RPMI8226 (cell line): ENCODE measurements at regions not wholly inside any gene's neighbourhood (a gene's known extent, or its start where the extent isn't known, plus 50 kb on each side); places are given as distances from the start of the nearest gene placed in this dataset.
A peak's percentile ranks its signal among the peaks of the same experiment; 100 is the strongest.
"Not testable (repeated sequence)": the region's sequence is repeated elsewhere in the genome, so short reads cannot be mapped to it uniquely, and the experiment has no call there.

ENCODE experiments used
- DNase-seq: peaks from one replicate; pipeline ENCODE4 v3.0.0-alpha.2; 2015

DNA sequence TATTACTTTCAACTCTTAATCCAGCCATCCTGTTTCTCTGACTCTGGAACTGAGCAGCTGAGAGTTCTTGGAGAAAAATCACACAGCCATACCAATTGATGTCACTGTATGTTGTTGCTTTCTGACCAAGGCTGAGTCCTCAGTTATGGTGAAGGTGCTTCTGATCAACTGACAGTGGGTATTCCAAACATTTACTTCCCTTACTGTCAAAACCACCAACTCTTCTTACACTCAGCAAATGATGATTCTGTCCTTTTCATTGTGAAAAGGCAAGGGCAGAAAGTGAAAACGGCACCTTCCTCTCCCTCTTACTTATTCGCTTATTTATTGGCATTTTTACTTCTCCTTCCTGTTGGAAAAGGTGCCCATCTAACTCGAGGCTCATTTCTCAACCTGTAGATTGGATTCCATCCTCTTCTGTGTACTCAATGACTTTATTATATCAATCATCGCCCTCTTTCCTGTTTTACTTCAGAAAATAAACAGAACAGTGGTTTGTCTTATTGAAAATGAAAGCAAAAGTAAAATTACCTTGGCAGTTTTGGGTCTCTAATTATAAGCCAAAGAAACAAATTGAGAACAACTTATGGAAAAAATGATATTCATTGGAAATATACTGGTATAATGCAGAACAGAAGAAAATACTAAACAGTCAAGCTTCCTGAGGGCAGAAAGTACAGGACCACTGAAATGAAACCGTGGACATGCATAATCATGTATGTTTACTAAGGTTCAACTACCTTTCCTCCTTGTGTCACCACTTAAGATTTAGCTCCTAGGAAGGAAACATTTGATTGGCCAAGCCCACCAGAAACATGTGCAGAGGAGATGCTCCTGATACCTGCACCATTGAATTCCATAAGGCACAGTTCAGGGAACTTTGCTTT lies 104.5 kb upstream of the CHD1 start:
- DNase-seq: peak; percentile 23

DNA sequence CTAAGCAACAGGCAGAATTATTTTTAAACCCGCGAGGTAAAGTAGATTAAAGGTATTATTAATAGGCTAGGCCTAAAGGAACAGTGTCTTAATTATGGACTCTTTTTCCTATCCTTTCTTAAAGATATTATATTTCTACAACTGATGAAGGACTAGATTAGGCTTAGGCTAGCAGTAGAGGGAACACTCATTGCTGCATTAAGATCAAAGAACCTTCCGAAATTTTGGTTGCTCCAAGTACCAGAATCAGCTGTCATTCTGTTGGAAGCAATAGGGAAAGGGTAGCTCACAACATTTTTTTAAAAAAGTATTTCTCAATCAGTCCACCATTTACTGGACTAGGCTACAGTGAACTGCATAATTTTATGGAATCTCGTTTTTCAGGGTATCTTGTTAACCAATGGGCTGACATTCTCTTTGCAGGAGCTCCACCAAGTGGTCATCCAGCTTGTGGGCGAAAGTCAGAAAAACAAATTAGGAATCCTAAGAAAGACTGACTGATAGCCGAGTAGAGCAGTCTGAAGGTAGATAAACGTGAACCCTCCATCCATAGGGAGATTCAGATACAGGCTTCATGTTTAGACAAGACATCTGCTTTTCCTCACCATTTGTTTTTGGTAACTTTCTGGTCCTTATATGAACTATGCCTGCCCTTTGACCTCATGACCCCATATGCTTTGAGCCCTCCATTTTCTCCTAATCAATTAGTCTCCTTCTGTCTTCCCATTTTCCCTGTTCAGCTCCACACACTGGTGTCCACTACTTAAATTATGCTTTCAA lies 103.6 kb upstream of the CHD1 start:
- peak; percentile 73 for DNase-seq

DNA sequence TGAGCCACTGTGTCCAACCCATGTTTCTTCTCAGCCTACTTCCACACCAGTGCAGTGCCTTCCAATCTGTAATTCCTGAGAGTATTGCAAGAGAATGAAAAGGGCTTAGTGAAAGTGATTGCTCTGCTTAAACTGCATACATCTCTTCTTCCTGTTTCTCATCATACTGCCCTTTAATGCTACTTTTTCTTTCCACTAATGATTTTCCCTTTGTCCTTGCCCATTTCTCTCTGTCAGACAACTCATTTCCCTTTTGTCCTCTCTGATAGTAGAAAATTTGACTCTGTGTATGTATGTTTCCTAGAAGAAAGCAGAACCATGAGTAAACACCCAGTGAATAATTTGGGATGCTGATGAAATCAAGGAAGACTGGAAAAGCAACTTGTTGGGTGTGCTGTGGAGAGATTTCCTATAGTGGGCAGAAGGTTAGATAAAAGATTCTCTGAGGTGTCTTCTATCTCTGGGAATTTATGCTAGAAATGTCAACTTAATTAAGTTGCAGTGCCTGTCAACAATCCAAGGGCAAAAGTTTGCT lies 102.2 kb upstream of the CHD1 start:
- no peak for DNase-seq

DNA sequence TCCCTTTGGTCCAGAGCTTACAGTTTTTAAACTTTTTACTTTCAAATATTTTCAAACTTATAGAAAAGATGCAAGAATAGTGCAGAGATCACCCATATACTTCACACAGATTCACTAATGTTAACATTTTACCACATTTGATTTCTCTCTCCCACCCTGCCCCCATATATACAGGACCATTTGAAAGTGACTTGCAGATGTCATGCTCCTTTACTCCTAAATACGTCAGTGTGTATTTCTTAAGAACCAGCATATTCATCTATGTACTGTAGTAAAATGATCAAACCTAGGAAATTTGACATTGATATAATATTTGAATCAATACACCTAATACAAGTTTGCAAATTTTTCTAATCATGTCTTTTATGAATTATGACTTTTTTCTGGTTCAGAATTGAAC lies 100.4 kb upstream of the CHD1 start:
- no peak for DNase-seq

DNA sequence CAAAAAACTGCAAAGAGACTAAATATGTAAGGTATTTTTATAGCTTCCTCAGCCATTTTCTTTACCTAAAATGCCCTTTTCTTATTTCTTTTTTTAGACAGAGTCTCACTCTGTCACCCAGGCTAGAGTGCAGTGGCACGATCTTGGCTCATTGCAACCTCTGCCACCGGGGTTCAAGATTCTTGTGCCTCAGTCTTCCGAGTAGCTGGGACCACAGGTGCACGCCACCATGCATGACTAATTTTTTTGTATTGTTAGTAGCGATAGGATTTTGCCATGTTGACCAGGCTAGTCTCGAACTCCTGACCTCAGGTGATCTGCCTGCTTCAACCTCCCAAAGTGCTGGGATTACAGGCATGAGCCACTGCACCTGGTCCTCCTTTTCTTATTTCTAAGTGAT lies 99.4 kb upstream of the CHD1 start:
- peak; percentile 31 for DNase-seq

DNA sequence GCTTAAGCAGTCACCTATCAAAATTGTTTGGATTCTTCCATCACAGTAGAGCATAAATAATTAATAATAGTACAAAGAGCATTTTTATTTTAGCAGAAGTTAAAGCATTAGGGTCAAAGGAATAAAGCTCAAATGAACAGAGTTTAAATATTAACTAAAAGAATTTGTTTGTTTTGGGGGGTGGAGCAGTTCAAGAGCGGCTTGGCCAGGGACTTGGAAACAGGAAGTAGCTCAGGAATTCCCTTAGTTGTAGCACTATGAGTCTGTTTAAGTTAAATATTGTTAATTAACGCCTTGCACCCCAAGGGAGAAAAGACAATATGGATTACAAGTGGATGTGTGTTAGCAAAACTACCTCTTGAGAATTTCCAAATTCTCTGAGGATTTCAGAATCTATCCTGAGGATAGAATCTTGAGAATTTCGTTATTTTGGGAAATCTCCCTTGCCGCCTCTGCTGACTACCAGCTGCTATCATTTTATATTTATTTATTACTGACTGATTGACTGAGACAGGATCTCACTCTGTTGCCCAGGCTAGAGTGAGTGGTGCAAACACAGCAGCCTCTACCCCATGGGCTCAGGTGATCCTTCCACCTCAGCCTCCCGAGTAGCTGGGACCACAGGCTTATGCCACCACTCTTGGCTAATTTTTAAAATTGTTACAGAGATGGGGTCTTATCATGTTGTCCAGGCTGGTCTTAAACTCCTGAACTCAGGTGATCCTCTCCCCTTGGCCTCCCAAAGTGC lies 96.7 kb upstream of the CHD1 start:
- no peak for DNase-seq

DNA sequence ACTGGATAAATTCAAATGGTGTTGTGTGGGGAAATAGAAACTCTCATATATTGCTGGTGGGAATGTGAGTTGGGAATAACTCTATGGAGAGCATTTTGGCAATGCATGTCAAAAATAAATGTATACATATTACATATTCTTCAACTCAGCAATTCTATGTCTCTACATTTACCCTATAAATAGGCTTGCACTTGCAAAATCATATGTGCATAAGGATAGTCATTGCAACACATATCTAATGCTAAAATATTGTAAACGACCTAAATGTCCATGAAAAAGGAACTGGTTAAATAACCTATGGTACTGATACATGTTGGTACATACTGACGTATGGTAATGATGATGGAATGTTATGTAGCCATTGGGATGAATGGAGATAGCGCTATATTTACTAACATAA lies 94.5 kb upstream of the CHD1 start:
- no peak for DNase-seq

DNA sequence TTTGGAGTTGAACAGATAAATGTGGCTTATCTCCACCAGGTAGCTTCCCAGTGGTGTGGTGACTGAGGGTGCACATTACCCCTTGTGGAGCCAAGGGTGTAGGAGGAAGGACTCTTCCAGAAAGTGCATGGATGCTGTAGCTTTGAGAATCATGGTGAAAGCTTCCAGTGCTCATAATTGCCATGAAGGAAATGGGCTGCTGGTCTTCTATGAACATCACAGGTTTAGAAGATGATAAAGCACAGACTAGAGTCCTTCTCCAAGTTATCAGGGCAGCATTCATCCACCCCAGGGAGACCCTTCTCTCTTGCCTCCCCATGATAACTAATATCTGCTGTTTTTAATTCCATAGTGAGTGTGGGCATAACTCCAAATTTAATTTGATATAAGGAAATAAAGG lies 93.4 kb upstream of the CHD1 start:
- DNase-seq: no peak

DNA sequence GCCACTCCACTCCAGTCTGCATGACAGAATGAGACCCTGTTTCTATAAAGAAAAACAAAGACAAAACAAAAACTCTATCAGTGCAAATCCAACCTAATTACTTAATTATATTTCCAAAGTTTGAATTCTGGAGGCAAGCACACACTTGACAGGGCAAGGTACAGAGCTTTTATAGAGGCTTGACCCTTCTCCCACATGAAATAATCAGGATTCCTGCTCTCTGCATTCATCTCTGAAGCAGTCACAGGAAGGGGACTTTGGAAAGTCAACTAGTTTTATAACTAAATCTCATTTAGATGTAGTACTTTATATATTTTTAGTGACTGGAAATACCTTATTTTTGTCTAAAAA lies 91.9 kb upstream of the CHD1 start:
- DNase-seq: no peak

DNA sequence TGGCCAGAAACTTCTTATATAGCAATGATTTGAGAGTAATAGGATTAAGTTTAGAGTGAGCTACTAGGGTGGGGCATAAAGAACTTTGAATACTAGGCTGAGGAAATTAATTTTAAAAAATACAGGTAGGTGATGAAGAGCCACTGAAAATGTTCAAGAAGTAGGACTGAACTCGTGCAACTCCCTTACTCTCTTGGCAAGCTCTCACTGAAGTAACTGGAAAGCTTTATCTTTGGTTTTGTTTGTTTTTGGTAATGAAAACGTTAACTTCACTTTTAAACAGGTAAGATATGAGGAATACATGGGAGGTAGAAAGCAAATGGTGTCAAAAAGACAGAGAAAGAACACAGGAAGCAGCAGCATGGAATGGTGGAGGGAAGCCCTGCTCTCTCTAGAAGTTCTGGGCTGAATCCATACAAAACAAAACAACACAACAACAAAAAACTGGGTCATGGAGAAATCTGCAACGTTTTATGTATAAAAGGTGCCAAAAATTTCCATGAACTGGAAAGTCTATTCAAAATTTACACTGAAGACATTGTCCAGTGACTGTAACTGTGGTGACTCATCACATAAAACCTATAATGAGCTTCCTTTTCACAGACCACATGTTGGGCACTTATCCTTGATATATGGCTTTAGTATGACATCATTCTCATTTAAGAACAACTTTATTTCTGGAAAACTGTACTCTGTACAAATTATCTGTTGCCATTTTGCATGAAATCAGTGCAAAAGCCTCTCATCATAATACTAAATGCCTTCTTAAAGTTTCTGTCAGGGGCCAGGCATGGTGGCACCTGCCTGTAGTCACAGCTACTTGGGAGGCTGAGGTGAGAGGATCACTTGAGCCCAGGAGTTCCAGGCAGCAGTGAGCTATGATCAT lies 91.2 kb upstream of the CHD1 start:
- DNase-seq: no peak

DNA sequence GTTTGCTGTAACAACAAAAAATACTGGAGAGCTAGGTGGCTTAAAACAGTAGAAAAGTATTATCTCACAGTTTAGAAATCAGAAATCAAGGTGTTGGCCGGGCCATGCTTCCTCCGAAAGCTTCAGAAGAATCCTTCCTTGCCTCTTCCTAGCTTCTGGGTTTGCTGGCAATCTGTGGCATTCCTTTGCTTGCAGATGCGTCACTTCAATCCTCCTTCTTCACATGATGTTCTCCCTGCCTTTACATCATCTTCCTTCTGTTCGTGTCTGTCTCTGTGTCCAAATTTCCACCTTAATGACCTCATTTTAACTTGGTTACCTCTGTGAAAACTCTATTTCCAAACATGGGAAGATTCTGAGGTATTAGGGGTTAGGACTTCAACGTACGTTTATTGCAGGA lies 90.4 kb upstream of the CHD1 start:
- DNase-seq: no peak

DNA sequence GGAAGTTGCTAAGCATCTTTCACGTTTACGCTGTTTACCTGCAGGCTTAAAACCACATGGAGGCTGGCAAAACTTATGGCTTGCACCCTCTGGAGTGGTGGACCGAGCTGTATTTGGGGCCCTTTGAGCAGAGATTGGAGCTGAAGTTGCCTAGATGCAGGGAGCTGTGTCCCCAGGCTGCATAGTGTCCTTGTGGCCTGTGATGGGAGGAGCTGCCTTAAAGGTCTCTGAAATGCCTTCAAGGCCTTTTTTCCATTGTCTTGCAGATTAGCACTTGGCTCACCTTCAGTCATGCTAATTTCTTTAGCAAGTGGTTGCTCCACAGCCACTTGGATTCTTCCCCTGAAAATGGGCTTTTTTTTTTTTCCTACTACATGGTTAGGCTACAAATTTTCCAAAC lies 81.5 kb upstream of the CHD1 start:
- no peak for DNase-seq

DNA sequence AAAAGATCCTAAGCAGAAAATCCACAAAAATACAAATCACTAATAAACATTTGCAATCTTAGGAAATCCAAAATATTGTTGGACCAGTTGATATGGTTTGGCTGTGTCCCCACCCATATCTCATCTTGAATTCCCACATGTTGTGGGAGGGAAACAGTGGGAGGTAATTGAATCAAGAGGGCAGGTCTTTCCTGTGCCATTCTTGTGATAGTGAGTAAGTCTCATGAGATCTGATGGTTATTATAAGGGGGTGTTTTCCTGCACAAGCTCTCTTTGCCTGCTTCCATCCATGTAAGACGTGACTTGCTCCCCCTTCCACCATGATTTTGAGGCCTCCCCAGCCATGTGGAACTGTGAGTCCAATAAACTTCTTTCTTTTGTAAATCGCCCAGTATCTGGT lies 79.2 kb upstream of the CHD1 start:
- not testable (repeated sequence) for DNase-seq

DNA sequence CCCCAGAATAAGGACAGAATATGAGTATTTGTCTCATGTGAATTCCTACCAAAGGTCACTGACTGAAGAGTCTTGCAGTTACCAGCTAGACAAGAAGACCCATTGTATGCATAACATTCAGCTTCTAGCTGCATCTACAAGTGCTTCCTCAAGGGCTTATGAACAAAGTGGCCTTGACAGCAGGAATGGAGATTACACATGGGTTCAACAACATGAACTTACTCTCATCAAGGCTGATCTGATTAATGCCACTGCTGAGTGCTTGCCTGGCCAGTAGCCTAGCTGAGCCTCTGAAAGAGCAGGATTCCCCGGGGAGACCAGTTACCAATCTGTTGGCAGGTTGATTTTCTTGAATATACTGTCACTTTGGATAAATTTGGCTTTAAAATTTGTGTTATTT lies 76.7 kb upstream of the CHD1 start:
- DNase-seq: no peak

DNA sequence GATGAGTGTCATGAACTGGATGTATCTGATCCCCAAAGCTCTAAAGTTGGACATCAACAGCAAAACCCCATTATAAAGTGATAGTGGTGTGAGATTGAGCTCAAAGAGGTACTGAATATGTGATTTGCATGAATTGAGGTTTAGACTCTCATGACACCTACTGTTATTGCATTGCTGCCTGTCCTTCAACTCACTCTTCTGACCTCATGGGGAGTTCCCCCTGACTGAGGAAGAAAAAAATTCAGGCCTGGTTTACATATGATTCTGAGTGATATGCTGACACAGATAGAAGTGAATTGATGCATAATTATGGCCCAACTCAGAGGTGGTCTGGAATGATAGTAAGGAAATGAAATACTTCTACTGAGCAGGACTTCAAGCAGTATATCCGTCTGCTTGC lies 76.2 kb upstream of the CHD1 start:
- DNase-seq: no peak

DNA sequence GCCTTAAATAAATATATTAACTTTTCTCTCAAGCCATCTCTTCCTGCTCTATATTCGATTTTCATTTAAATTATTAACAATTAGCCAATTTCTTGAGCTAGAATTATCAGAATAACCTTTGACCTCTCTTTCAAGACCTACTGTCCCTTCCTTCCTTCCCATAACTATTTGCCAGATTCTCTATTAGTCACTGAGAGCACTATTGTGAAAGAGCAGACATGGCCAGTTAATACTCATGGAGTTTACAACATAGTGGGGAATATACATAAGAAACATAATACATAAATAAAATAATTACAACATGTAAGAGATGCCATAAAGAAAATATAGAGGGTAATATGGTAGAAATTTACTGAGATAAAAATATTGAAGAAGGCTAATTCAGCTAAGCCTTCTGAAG lies 72.1 kb upstream of the CHD1 start:
- no peak for DNase-seq

DNA sequence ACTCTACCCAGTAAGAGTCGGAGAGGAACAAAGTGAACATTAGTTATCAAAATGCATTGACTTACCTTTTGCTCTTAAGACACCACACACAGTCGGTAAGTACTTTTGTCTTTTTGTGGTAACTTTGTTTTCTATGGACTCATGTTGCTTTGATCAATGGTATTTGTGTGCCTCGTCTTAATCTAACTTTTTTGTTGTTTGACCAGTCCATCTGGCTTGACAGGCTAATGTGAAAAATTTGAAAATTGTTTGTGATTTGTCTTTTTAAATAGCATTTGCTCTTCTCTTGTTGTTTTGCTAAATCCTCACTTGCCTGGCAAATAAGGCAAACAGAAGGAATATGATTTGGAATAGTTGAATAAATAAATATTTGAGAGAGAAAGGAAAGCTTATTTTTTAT lies 71.4 kb upstream of the CHD1 start:
- DNase-seq: no peak

DNA sequence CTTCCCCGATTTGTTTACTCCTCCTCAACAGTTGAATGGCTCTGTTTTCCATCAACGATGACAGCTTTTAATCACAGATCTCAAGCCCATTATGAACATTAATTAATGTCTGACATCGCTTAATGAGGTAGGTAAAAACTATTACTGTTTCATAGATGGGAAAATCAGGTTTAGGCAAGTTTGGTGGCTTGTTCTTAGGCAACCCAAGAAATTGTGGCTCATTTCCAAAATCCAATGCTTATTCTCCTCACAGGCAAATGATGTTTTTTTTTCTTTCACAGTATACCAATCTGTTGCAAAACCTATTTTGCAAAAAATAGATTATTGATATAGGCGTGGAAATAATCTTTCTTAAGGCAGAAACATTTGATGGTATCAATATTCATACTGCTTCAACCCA lies 70.8 kb upstream of the CHD1 start:
- no peak for DNase-seq

DNA sequence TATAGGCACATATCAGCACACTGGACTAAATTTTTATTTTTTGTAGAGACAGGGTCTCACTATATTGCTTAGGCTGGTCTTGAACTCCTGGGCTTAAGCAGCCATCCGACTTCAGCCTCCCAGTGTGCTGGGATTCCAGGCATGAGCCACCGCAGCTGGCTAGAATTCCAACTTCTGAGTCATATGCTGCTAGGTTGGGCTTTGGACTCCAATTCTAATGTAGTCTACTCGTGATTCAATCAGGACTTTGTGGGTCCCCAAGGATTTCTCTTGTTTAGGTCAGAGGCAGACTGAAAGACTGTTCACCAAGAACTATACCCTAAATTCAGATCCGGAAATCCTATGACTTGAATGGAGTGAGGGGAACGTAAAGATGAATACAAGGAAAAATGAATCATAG lies 68.2 kb upstream of the CHD1 start:
- DNase-seq: no peak

DNA sequence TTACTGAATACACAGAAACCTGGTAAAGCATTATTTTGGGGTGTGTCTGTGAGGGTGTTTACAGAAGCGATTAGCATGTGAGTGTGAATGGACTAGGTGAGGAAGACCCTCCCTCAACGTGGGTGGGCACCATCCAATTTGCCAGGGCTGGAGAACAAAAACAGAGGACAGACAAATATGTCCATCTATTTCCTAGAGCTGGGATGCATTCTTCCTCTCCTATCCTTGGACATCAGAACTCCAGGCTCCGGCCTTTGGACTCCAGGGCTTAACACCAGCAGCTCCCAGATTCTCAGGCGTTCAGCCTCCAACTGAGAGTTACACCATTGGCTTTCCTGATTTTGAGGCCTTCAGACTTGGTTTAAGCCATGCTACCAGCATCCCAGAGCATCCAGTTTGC lies 65.8 kb upstream of the CHD1 start:
- DNase-seq: no peak

DNA sequence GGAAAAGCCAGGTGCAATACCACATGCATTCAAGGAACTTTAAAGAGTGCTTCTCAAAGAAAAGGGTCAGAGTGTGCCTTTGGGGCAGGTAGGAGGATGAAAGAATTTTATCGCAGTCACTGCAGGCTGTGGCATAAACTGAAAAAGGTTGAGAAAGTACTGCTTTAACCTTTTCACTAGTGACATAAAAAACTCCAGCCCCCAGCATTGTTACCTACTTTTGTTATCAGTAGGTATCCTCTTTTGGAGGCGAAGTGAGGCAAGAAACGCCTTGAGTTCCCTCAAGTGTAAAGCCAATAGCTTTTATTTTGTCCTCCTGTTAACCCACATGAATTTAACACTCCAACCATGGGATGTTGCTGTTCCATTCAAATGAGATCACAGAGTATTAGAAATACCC lies 64.7 kb upstream of the CHD1 start:
- DNase-seq: no peak

DNA sequence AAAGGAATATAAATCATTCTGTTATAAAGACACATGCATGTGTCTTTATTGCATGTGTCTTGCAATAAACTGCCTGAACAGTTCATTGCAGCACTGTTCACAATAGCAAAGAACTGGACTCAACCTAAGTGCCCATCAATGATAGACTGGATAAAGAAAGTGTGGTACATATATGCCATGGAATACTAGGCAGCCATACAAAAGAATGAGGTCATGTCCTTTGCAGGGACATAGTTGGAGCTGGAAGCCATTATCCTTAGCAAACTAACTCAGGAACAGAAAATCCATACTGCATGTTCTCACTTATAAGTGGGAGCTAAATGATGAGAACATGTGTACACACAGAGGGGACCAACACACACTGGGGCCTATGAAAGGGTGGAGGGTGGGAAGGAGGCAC lies 63.7 kb upstream of the CHD1 start:
- DNase-seq: no peak

DNA sequence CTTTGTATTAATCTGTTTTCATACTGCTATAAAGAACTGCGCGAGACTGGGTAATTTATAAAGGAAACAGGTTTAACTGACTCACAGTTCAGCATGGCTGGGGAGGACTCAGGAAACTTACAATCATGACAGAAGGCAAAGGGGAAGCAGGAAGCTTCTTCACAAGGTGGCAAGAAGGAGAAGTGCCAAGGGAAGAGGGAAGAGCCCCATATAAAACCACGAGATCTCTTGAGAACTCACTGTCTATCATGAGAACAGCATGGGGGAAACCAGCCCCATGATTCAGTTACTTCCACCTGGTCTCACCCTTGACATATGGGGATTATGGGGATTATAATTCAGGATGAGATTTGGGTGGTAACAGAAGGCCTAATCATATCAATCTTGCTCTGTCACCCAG lies 60.9 kb upstream of the CHD1 start:
- no peak for DNase-seq
